ENCODE measurements at regions not wholly inside any gene's neighbourhood (a gene's known extent, or its start where the extent isn't known, plus 50 kb on each side); places are given as distances from the start of the nearest gene placed in this dataset.

GRCh38 chr18:24841536-24841935 lies 381.1 kb downstream of the HRH4 start:
- Histone ChIP-seq H3K4me1 (ENCODE audit: control insufficient read depth, insufficient read depth, low read length) (peaks cover 13% of the 10 kb centered on the region), H3K4me2 (ENCODE audit: low read depth, low read length) (no peak overlapping the region), H2BK20ac (ENCODE audit: low read depth, low read length) (peak overlapping the region; percentile 39; the same call in 1 of the 2 replicates), H2AFZ (replicated peaks; ENCODE audit: low read length, poor library complexity) (peak overlapping the region; percentile 46), H3K9me3 (ENCODE audit: control insufficient read depth, insufficient read depth, low read length) (no peaks in the 10 kb centered on the region), H4K20me1 (ENCODE audit: insufficient read depth, low read length) (no peaks in the 10 kb centered on the region; the same call in 1 of the 2 replicates), H4K91ac (ENCODE audit: insufficient read depth, low read depth, low read length) (peak overlapping the region; percentile 11), H3K27me3 (ENCODE audit: control insufficient read depth, insufficient read depth, low read length) (peaks cover 5% of the 10 kb centered on the region), H3K4me3 (ENCODE audit: insufficient read depth, low read depth, low read length) (no peak overlapping the region), H4K5ac (ENCODE audit: low read depth, low read length) (no peak overlapping the region), H3K36me3 (ENCODE audit: control insufficient read depth, insufficient read depth, low read length) (no peaks in the 10 kb centered on the region), H3K9ac (ENCODE audit: low read depth, low read length) (no peak overlapping the region), H3K79me1 (ENCODE audit: low read depth in 1 of 2, low read length in 2 of 2) (no peaks in the 10 kb centered on the region; a peak in 1 of 4 replicates), H3K14ac (replicated peaks; ENCODE audit: low read depth, low read length) (0 out of 2 replicates have a peak overlapping the region, but pooled peaks have one; percentile 57), H3K9me1 (ENCODE audit: insufficient read depth, low read length) (peaks cover 4% of the 10 kb centered on the region; the same call in 1 of the 2 replicates), H3K18ac (ENCODE audit: low read depth, low read length) (peak overlapping the region; percentile 31; the same call in 1 of the 2 replicates), H2BK15ac (ENCODE audit: low read depth, low read length) (no peak overlapping the region), H2BK5ac (ENCODE audit: low read depth, low read length, poor library complexity, severe bottlenecking) (peak overlapping the region; percentile 1), H3K27ac (ENCODE audit: insufficient read depth, low read length) (no peak overlapping the region), H3K23ac (ENCODE audit: low read depth, low read length) (no peak overlapping the region), H2AK5ac (ENCODE audit: low read depth, low read length) (no peak overlapping the region), H2BK120ac (ENCODE audit: low read depth, low read length) (peak overlapping the region; percentile 68; the same call in 1 of the 2 replicates), H3K56ac (ENCODE audit: extremely low read depth, insufficient read depth, low read length) (no peak overlapping the region), H4K8ac (ENCODE audit: low read depth in 2 of 2, low read length in 2 of 2) (peak overlapping the region in 1 of 2 experiments; percentile 30; a peak in 2 of 4 replicates), H2AK9ac (replicated peaks; ENCODE audit: low read depth, low read length, poor library complexity) (no peak overlapping the region), H3K4ac (ENCODE audit: low read depth, low read length) (peak overlapping the region; percentile 7)
- ATAC-seq (ENCODE audit: low read depth) (no peak), DNase-seq (peak; percentile 32)
- whole genome bisulfite sequencing, 2 experiments (ENCODE audit: extremely low coverage in 2 of 2, insufficient read length in 1 of 2): 100% methylated on average over 2 of the region's 8 CpGs; no CpG with 5 or more reads in 1 of the 2 experiments
- TF ChIP-seq RCOR1 (IDR thresholded peaks at IDR 0.05; ENCODE audit: insufficient replicate concordance, low read length): no peak
- peak; percentile 64 for TF ChIP-seq CEBPB (IDR thresholded peaks at IDR 0.05; ENCODE audit: low read depth, low read length)
- BruUV-seq (replicated peaks): no TSS peak
- CTCF ChIA-PET: interaction anchor here (0.7 kb wide), 2 partner anchors 100 to 198 kb away, joined by 3 read pairs; no protein-coding TSS in a partner anchor
- intact Hi-C loops (cut with micrococcal nuclease) (no loop called here), dilution Hi-C loops (cut with HindIII; ENCODE audit: low sequenced_read_pairs, unreplicated experiment) (no loop called here), in situ Hi-C loops (cut with MboI; ENCODE audit: low sequenced_read_pairs) (no loop called here)
- POLR2A ChIA-PET (ENCODE audit: unreplicated experiment): no interaction called here
